Breast epithelium (tissue), 4 donors: ENCODE measurements at regions not wholly inside any gene's neighbourhood (a gene's known extent, or its start where the extent isn't known, plus 50 kb on each side); places are given as distances from the start of the nearest gene placed in this dataset.
A peak's percentile ranks its signal among the peaks of the same experiment; 100 is the strongest.
"Not testable (repeated sequence)": the region's sequence is repeated elsewhere in the genome, so short reads cannot be mapped to it uniquely, and the experiment has no call there.

Experiments
- DNase-seq, 2 donors: peaks; one replicate each; pipeline ENCODE4 v3.0.0-alpha.2; 2019; ENCODE audit warnings: low spot score in 2 of 2
- H3K27ac ChIP-seq, 2 donors: fragments of 200-600 bp; sonication (generic) in 1 of 2; one replicate each; pipeline ENCODE4 v1.5.1; 2016 to 2019; ENCODE audit warnings: mild to moderate bottlenecking in 1 of 2
- H3K27me3 ChIP-seq, 2 donors: fragments of 200-600 bp; sonication (generic) in 1 of 2; one replicate each; pipeline versions ENCODE4 v1.5.1 to v1.6.0; 2017 to 2019; ENCODE audit warnings: control low read depth in 1 of 2, mild to moderate bottlenecking in 1 of 2
- H3K36me3 ChIP-seq: fragments of 200-600 bp; one replicate; pipeline ENCODE4 v1.5.1; 2019
- H3K4me1 ChIP-seq, 2 donors: fragments of 200-600 bp; sonication (generic); one replicate each; pipeline ENCODE4 v1.5.1; 2016 to 2019; ENCODE audit warnings: control low read depth in 1 of 2
- H3K4me3 ChIP-seq, 3 donors: fragments of 200-600 bp; sonication (generic); 1 replicate in 2 of 3; 2 replicates in 1 of 3; pipeline ENCODE4 v1.5.1; 2016 to 2019; ENCODE audit warnings: mild to moderate bottlenecking in 3 of 3, moderate library complexity in 2 of 3
- H3K9me3 ChIP-seq, 2 donors: fragments of 200-600 bp; sonication (generic) in 1 of 2; one replicate each; pipeline ENCODE4 v1.5.1; 2016 to 2019; ENCODE audit warnings: control low read depth in 1 of 2
- intact Hi-C: fragments of 100-400 bp; cut with DNase I; formaldehyde crosslinking; loops from one replicate; pipeline ENCODE4 v1.15.1; 2023; ENCODE audit warnings: low total_unique reads

DNA sequence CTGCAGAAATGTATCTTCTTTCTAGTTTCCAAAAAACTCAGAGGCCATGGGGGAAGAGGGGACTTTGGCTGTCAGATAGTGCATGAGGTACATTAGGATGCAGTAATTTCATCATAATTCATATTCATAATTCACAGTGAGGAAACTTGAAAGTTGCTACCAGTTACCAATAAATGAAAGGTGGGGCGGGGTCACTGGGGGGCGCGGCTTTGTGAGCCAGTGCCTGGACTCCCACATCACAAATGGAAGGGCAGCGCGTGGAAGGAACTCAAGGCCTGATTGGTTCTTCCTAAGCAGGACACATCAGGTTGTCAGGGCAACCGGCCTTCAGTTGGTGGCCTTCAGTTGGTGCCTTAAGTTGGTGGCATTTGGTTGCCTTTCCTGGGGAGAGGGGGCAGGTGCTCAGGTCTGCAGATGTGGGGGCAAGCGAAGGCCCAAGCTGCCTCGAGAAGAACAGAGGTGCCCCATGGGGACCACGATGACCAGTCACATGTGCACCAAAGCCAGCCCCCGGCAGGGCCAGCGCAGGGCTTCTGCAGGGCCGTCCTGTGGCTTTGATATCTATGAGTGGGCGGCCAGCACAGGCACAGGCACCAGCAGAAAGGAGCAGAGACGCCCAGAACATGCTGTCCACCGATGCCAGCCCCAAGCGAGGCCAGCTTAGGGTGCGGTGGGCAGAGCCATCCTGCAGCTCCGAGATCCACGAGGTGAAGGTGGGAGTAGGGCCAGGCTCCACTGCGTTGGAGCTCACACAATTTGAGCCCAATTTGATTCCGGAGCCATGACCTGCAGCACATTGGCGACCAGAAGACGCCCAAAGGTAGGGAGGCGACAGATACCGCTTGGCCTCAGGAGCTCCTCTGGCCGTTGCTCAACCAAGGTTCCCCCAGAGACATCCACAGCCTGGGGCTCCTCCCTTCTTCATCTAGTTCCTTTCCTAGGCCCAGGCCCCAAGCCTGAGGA lies 3248.2 kb upstream of the OR11H1 start:
- H3K9me3 ChIP-seq, H3K27me3 ChIP-seq, H3K4me1 ChIP-seq, H3K27ac ChIP-seq, H3K4me3 ChIP-seq, intact Hi-C loops, H3K36me3 ChIP-seq: not testable (repeated sequence)
- peak in 1 of 2 donors; percentile 50 for DNase-seq

DNA sequence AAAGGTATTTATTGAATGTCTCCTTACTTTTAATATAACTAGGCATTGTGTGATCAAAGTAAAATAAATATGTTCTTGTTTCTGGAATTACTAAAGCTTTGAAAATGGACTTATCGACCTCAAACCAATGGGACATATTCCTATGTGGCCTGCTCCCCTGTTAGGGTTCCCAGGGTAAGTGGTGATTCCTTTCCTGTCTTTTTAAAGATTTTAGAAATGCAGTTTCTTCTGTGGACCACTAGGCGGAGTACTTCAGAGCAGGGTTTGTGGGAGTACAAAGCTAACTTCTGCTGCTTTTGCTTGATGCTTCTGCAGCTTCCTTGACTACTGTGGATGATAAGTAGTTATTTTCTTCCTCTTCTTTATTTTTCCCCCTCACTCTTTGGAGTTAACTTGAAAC lies 3243.3 kb upstream of the OR11H1 start:
- H3K36me3 ChIP-seq, H3K27me3 ChIP-seq, H3K9me3 ChIP-seq, H3K4me1 ChIP-seq, H3K4me3 ChIP-seq, intact Hi-C loops, DNase-seq, H3K27ac ChIP-seq: not testable (repeated sequence)

DNA sequence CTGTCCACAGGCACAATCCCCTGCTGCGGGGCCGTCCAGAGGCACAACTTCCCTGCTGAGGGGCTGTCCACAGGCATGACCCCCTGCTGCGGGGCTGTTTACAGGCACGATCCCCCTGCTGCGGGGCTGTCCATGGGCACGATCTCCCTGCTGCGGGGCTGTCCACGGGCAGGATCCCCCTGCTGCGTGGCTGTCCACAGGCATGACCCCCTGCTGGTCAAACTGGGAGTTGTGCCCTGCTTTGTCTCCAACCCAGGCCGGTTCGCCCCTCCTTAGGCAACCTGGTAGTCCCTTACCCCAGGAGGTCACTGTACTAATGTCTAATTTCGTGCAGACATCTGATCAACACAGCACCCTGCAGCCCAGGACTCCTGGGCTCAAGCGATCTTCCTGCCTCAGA lies 3230.6 kb upstream of the OR11H1 start:
- H3K27me3 ChIP-seq, H3K27ac ChIP-seq, H3K36me3 ChIP-seq, H3K9me3 ChIP-seq, intact Hi-C loops, H3K4me1 ChIP-seq, H3K4me3 ChIP-seq: not testable (repeated sequence)
- DNase-seq = peak in 1 of 2 donors; percentile 53
